Endothelial cell of umbilical vein (primary cell): ENCODE measurements at regions not wholly inside any gene's neighbourhood (a gene's known extent, or its start where the extent isn't known, plus 50 kb on each side); places are given as distances from the start of the nearest gene placed in this dataset.

Experiments
- BruUV-seq: library from RNA; stranded (reverse); fragments of 400-500 nt; replicated peaks from 2 replicates; lab custom pipeline; 2021; lab: Mats Ljungman, UMichigan
- CTCF ChIA-PET: fragments of 300-600, 350-600 bp; sonication (Branson Sonifier 250); formaldehyde crosslinking; loops from one replicate; lab custom pipeline; 2021; ENCODE audit warnings: antibody characterized with exemption, inconsistent platforms; lab: Charles Lee
- POLR2A ChIA-PET: fragments of 300-600, 350-600 bp; sonication (Branson Sonifier 250); formaldehyde crosslinking; loops from one replicate; lab custom pipeline; 2021; ENCODE audit warnings: antibody characterized with exemption, inconsistent platforms; lab: Charles Lee
- DNase-seq: peaks from one replicate; pipeline ENCODE4 v3.0.0-alpha.2; 2011; ENCODE audit warnings: low read depth, low spot score
- FAIRE-seq: peaks from 2 replicates; lab custom pipeline; 2011; peaks lifted over from hg19 to GRCh38; lab: Jason Lieb, UNC
- H2AFZ ChIP-seq: 2 replicates; pipeline ENCODE4 v1.6.0; 2012; ENCODE audit warnings: low read depth, low read length, control low read depth, inconsistent platforms
- H3K27ac ChIP-seq: 2 replicates; pipeline ENCODE4 v1.5.1; 2011; ENCODE audit warnings: low read depth, mild to moderate bottlenecking, control low read depth, low read length, moderate library complexity; ENCODE audit not compliant: insufficient read depth
- H3K27me3 ChIP-seq, 2 experiments: 2 replicates each; pipeline versions ENCODE4 v1.6.0 to v1.6.1; 2011; ENCODE audit warnings: low read length in 2 of 2, mixed read lengths in 1 of 2; ENCODE audit not compliant: control insufficient read depth in 2 of 2, insufficient read depth in 2 of 2
- H3K36me3 ChIP-seq, 2 experiments: 2 replicates in 1 of 2; 3 replicates in 1 of 2; pipeline ENCODE4 v1.5.1; 2011; ENCODE audit warnings: low read length in 2 of 2, mild to moderate bottlenecking in 1 of 2, moderate library complexity in 1 of 2; ENCODE audit not compliant: control insufficient read depth in 2 of 2, insufficient read depth in 2 of 2; ENCODE audit errors: extremely low read depth in 1 of 2
- H3K4me1 ChIP-seq: 3 replicates; pipeline ENCODE4 v1.5.1; 2011; ENCODE audit warnings: mild to moderate bottlenecking, low read length; ENCODE audit not compliant: control insufficient read depth, insufficient read depth; ENCODE audit errors: extremely low read depth
- H3K4me2 ChIP-seq: 2 replicates; pipeline ENCODE4 v1.6.1; 2011; ENCODE audit warnings: low read length, control low read depth, mixed read lengths; ENCODE audit not compliant: insufficient read depth
- H3K4me3 ChIP-seq, 3 experiments: fragments of 200-600 bp in 1 of 3; sonication (generic), shearing (Covaris generic) in 1 of 3; replicated peaks in 1 of 3; 2 replicates each; pipeline ENCODE4 v1.5.1; 2011 to 2016; ENCODE audit warnings: control low read depth in 3 of 3, low read length in 3 of 3, mild to moderate bottlenecking in 2 of 3, inconsistent platforms in 1 of 3, low read depth in 1 of 3, moderate library complexity in 1 of 3; ENCODE audit not compliant: insufficient read depth in 1 of 3
- H3K79me2 ChIP-seq: 2 replicates; pipeline ENCODE4 v1.6.0; 2012; ENCODE audit warnings: low read length, inconsistent platforms; ENCODE audit not compliant: control insufficient read depth, insufficient read depth
- H3K9ac ChIP-seq: replicated peaks from 2 replicates; pipeline ENCODE3; 2011; ENCODE audit warnings: low read length, control low read depth; ENCODE audit not compliant: insufficient read depth; ENCODE audit errors: extremely low read depth
- H3K9me1 ChIP-seq: replicated peaks from 3 replicates; pipeline ENCODE4 v1.6.0; 2011; ENCODE audit warnings: mild to moderate bottlenecking, low read length; ENCODE audit not compliant: control insufficient read depth, insufficient read depth; ENCODE audit errors: extremely low read depth
- H3K9me3 ChIP-seq: replicated peaks from 2 replicates; pipeline ENCODE4 v1.5.1; 2012; ENCODE audit warnings: low read length, inconsistent platforms; ENCODE audit not compliant: control insufficient read depth, insufficient read depth
- H4K20me1 ChIP-seq: replicated peaks from 2 replicates; pipeline ENCODE3; 2011; ENCODE audit warnings: mild to moderate bottlenecking, low read length; ENCODE audit not compliant: control insufficient read depth, insufficient read depth; ENCODE audit errors: extremely low read depth
- CTCF ChIP-seq, 2 donors: IDR thresholded peaks; 1 replicate in 1 of 2; 2 replicates in 1 of 2; pipeline ENCODE4 v1.5.1; 2011; ENCODE audit warnings: low read length in 2 of 2, mild to moderate bottlenecking in 2 of 2, moderate library complexity in 2 of 2, control low read depth in 1 of 2, inconsistent platforms in 1 of 2, low read depth in 1 of 2; ENCODE audit not compliant: insufficient read depth in 1 of 2; ENCODE audit errors: extremely low read depth in 1 of 2
- EZH2 ChIP-seq: IDR thresholded peaks from 2 replicates; pipeline ENCODE4 v1.6.1; 2012; ENCODE audit warnings: borderline replicate concordance, low read depth, mild to moderate bottlenecking, moderate library complexity, low read length, inconsistent platforms; ENCODE audit not compliant: severe bottlenecking
- FOS ChIP-seq: IDR thresholded peaks from 2 replicates; pipeline ENCODE4 v1.6.1; 2011; ENCODE audit warnings: mild to moderate bottlenecking, low read length, moderate library complexity, borderline replicate concordance; ENCODE audit not compliant: insufficient read depth
- GATA2 ChIP-seq: IDR thresholded peaks from 2 replicates; pipeline ENCODE4 v1.7.0; 2011; ENCODE audit warnings: low read depth, mild to moderate bottlenecking, moderate library complexity, mixed read lengths, low read length; ENCODE audit not compliant: insufficient read length, insufficient read depth
- JUN ChIP-seq: IDR thresholded peaks from 2 replicates; pipeline ENCODE4 v1.6.1; 2011; ENCODE audit warnings: borderline replicate concordance, low read depth; ENCODE audit not compliant: insufficient read length, insufficient read depth
- MYC ChIP-seq: IDR thresholded peaks from one replicate; pipeline ENCODE4 v1.6.1; 2011; ENCODE audit warnings: mild to moderate bottlenecking, low read depth, low read length
- POLR2A ChIP-seq: IDR thresholded peaks from 2 replicates; pipeline ENCODE4 v1.6.1; 2012; ENCODE audit warnings: low read depth, mild to moderate bottlenecking, control low read depth, low read length
- POLR2AphosphoS5 ChIP-seq: IDR thresholded peaks from 2 replicates; pipeline ENCODE4 v1.6.1; 2012; ENCODE audit warnings: low read depth, mild to moderate bottlenecking, control low read depth, low read length, moderate library complexity; ENCODE audit not compliant: insufficient read depth
- dilution Hi-C: fragments of 300-500 bp; cut with MboI; formaldehyde crosslinking; loops from one replicate; pipeline ENCODE4 v1.15.0; 2019; ENCODE audit warnings: low sequenced_read_pairs; ENCODE audit not compliant: extremely low pct_ligation_motif_present
- intact Hi-C: fragments of 100-400 bp; cut with micrococcal nuclease; formaldehyde crosslinking; loops from one replicate; pipeline ENCODE4 v1.10.0; 2022
- TF ChIP-seq, protein P1 (sequence below): IDR thresholded peaks from 2 replicates; pipeline ENCODE4 v1.6.1; 2011; ENCODE audit not compliant: insufficient read depth, insufficient read length

- no peaks in the 10 kb centered on the region for H3K79me2 ChIP-seq
- H3K4me3 ChIP-seq = no peak overlapping the region
- H3K9me1 ChIP-seq = no peaks in the 10 kb centered on the region
- no peak overlapping the region for H3K4me2 ChIP-seq
- dilution Hi-C loops (no loop called here), intact Hi-C loops (no loop called here)
- H3K27ac ChIP-seq = no peak overlapping the region
- TF ChIP-seq POLR2A (no peak), MYC (no peak), GATA2 (no peak), JUN (no peak), FOS (no peak), CTCF (IDR thresholded peaks at IDR 0.05; ENCODE audit: extremely low read depth in 1 of 2, insufficient read depth in 1 of 2, low read depth in 1 of 2, low read length in 2 of 2) (no peak), POLR2AphosphoS5 (no peak), EZH2 (no peak)
- TF ChIP-seq, protein P1, sequence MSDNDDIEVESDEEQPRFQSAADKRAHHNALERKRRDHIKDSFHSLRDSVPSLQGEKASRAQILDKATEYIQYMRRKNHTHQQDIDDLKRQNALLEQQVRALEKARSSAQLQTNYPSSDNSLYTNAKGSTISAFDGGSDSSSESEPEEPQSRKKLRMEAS = no peak
- no peaks in the 10 kb centered on the region for H3K36me3 ChIP-seq
- no peaks in the 10 kb centered on the region for H3K4me1 ChIP-seq
- ChIA-PET CTCF (no interaction called here), POLR2A (no interaction called here)
- H2AFZ ChIP-seq = no peak overlapping the region
- H3K9ac ChIP-seq = no peak overlapping the region
- no peak for DNase-seq
- BruUV-seq = no TSS peak
- no peaks in the 10 kb centered on the region for H4K20me1 ChIP-seq
- FAIRE-seq = no peak
- no peaks in the 10 kb centered on the region for H3K27me3 ChIP-seq
- H3K9me3 ChIP-seq = no peaks in the 10 kb centered on the region
Measured at GRCh38 chr2:226625946-226626345, 173.7 kb downstream of the IRS1 start.
